ENCODE measurements at regions not wholly inside any gene's neighbourhood (a gene's known extent, or its start where the extent isn't known, plus 50 kb on each side); places are given as distances from the start of the nearest gene placed in this dataset.

DNA sequence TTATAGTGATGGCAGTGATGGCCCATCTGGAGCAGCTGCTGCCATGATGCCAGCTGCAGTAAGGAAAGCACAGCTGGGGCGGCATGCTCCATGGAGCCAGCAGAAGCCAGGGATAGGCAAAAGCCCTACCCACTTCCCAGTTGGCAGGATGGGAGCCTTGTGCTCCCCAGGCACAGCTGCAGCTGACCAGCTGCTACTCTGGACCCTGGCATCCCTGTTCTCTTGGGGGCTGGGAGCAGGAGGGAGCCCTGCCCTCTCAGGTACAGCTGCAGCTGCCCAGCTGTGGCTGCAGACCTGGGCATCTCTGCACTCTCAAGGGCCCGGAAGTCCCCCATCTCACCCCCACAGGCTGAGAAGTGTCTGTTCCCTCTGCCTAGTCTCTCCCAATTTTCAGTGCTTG lies 531.9 kb downstream of the PCDH18 start:
- no peak for ATAC-seq
- ChIA-PET CTCF (no interaction called here), POLR2A (no interaction called here)
- Histone ChIP-seq H3K4me1 (no peaks in the 10 kb centered on the region), H3K9me3 (no peaks in the 10 kb centered on the region), H3K4me2 (no peak overlapping the region), H3K4me3 (no peak overlapping the region), H3K27ac (no peak overlapping the region)
- no peak for FAIRE-seq
- 29% methylated on average over 1 of the region's 2 CpGs for WGBS (ENCODE audit: missing lambda C conversion rate)
- DNase-seq (ENCODE audit: low read depth in 1 of 2, low spot score in 1 of 2): no peak
- no peak for TF ChIP-seq NPAS2 (CRISPR knock-in tag; IDR thresholded peaks at IDR 0.05; ENCODE audit: borderline replicate concordance)
- no peak for TF ChIP-seq ZSCAN20 (CRISPR knock-in tag; IDR thresholded peaks at IDR 0.05)
- no peak for TF ChIP-seq CBX8 (IDR thresholded peaks at IDR 0.05)
- no peak for TF ChIP-seq ZFP36 (IDR thresholded peaks at IDR 0.05; ENCODE audit: borderline replicate concordance, partially characterized antibody)
- TF ChIP-seq NFE2L2 (conservative IDR thresholded peaks at IDR 0.05; ENCODE audit: low read length): no peak
- TF ChIP-seq SREBF2 (IDR thresholded peaks at IDR 0.05): no peak
- no peak for TF ChIP-seq JUNB (IDR thresholded peaks at IDR 0.05)
- TF ChIP-seq JUN (IDR thresholded peaks at IDR 0.05): no peak
- TF ChIP-seq, protein P1, sequence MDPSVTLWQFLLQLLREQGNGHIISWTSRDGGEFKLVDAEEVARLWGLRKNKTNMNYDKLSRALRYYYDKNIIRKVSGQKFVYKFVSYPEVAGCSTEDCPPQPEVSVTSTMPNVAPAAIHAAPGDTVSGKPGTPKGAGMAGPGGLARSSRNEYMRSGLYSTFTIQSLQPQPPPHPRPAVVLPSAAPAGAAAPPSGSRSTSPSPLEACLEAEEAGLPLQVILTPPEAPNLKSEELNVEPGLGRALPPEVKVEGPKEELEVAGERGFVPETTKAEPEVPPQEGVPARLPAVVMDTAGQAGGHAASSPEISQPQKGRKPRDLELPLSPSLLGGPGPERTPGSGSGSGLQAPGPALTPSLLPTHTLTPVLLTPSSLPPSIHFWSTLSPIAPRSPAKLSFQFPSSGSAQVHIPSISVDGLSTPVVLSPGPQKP (IDR thresholded peaks at IDR 0.05; ENCODE audit: low read depth, low read length): no peak
- TF ChIP-seq, protein P2, sequence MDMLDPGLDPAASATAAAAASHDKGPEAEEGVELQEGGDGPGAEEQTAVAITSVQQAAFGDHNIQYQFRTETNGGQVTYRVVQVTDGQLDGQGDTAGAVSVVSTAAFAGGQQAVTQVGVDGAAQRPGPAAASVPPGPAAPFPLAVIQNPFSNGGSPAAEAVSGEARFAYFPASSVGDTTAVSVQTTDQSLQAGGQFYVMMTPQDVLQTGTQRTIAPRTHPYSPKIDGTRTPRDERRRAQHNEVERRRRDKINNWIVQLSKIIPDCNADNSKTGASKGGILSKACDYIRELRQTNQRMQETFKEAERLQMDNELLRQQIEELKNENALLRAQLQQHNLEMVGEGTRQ (IDR thresholded peaks at IDR 0.05): no peak
- TF ChIP-seq POLR2AphosphoS2 (conservative IDR thresholded peaks at IDR 0.05; ENCODE audit: low read length): no peak
- TF ChIP-seq, protein P3, sequence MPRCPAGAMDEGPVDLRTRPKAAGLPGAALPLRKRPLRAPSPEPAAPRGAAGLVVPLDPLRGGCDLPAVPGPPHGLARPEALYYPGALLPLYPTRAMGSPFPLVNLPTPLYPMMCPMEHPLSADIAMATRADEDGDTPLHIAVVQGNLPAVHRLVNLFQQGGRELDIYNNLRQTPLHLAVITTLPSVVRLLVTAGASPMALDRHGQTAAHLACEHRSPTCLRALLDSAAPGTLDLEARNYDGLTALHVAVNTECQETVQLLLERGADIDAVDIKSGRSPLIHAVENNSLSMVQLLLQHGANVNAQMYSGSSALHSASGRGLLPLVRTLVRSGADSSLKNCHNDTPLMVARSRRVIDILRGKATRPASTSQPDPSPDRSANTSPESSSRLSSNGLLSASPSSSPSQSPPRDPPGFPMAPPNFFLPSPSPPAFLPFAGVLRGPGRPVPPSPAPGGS (IDR thresholded peaks at IDR 0.05): no peak
- TF ChIP-seq EP300 (IDR thresholded peaks at IDR 0.05): no peak
- TF ChIP-seq CEBPB (IDR thresholded peaks at IDR 0.05): no peak

DNA sequence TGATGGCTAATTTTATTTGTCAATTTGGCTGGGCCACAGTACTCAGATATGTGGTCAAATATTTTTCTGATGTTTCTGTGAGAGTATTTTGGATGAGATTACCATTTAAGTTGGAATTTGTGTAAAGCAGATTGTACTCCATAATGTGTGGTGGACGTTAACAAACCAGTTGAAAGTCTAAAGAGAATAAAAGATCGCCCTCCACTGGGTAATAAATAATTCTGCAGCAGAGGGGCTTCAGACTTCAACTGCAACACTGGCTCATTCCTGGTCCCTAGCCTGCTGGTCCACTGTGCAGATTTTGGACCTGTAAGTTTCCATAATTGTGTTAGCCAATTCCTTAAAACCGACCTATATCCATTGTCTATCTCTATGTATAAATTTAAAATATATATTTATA lies 540.3 kb downstream of the PCDH18 start:
- Histone ChIP-seq H3K27ac (no peak overlapping the region), H3K4me1 (no peaks in the 10 kb centered on the region), H3K4me3 (no peak overlapping the region), H3K4me2 (no peak overlapping the region), H3K9me3 (no peaks in the 10 kb centered on the region)
- FAIRE-seq (no peak), ATAC-seq (no peak), DNase-seq (ENCODE audit: low read depth in 1 of 2, low spot score in 1 of 2) (no peak)
- ChIA-PET CTCF (no interaction called here), POLR2A (no interaction called here)
- TF ChIP-seq MAX (IDR thresholded peaks at IDR 0.05): no peak
- no peak for TF ChIP-seq SMC3 (IDR thresholded peaks at IDR 0.05)
- no peak for TF ChIP-seq TFCP2L1 (CRISPR knock-in tag; IDR thresholded peaks at IDR 0.05)
- TF ChIP-seq TP53 (CRISPR knock-in tag; IDR thresholded peaks at IDR 0.05): no peak
- TF ChIP-seq SREBF2 (IDR thresholded peaks at IDR 0.05): no peak
- no peak for TF ChIP-seq CEBPB (IDR thresholded peaks at IDR 0.05)
- TF ChIP-seq POLR2AphosphoS2 (conservative IDR thresholded peaks at IDR 0.05; ENCODE audit: low read length): no peak
- no peak for TF ChIP-seq KDM1A (IDR thresholded peaks at IDR 0.05; ENCODE audit: low read depth)
- no peak for TF ChIP-seq CHD4 (IDR thresholded peaks at IDR 0.05; ENCODE audit: borderline replicate concordance)
- no peak for TF ChIP-seq ZFP36 (IDR thresholded peaks at IDR 0.05; ENCODE audit: borderline replicate concordance, partially characterized antibody)
- TF ChIP-seq FOSL2 (IDR thresholded peaks at IDR 0.05): no peak
- TF ChIP-seq FOSL2 (CRISPR knock-in tag; IDR thresholded peaks at IDR 0.05): no peak
- TF ChIP-seq MAFK (IDR thresholded peaks at IDR 0.05; ENCODE audit: partially characterized antibody): no peak
- TF ChIP-seq KDM5A (IDR thresholded peaks at IDR 0.05): no peak
- TF ChIP-seq FOXS1 (CRISPR knock-in tag; IDR thresholded peaks at IDR 0.05): no peak
- TF ChIP-seq, protein P4, sequence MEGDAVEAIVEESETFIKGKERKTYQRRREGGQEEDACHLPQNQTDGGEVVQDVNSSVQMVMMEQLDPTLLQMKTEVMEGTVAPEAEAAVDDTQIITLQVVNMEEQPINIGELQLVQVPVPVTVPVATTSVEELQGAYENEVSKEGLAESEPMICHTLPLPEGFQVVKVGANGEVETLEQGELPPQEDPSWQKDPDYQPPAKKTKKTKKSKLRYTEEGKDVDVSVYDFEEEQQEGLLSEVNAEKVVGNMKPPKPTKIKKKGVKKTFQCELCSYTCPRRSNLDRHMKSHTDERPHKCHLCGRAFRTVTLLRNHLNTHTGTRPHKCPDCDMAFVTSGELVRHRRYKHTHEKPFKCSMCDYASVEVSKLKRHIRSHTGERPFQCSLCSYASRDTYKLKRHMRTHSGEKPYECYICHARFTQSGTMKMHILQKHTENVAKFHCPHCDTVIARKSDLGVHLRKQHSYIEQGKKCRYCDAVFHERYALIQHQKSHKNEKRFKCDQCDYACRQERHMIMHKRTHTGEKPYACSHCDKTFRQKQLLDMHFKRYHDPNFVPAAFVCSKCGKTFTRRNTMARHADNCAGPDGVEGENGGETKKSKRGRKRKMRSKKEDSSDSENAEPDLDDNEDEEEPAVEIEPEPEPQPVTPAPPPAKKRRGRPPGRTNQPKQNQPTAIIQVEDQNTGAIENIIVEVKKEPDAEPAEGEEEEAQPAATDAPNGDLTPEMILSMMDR (IDR thresholded peaks at IDR 0.05): no peak
- no peak for TF ChIP-seq CBX8 (IDR thresholded peaks at IDR 0.05)
- 7% methylated on average over 3 of the region's 3 CpGs for WGBS (ENCODE audit: missing lambda C conversion rate)

Data from A549 (cell line).